ENCODE measurements at regions not wholly inside any gene's neighbourhood (a gene's known extent, or its start where the extent isn't known, plus 50 kb on each side); places are given as distances from the start of the nearest gene placed in this dataset.

GRCh38 chr5:42924226-42924625 is 112.5 kb upstream of the SELENOP start:
- Mint-ChIP-seq H3K9me3 (ENCODE audit: unreplicated experiment) (peaks cover 10% of the 10 kb centered on the region), H3K27me3 (ENCODE audit: low read depth, unreplicated experiment) (peaks cover 4% of the 10 kb centered on the region), H3K36me3 (ENCODE audit: low read depth, unreplicated experiment) (peaks cover 6% of the 10 kb centered on the region), H3K4me3 (ENCODE audit: unreplicated experiment) (no peak overlapping the region), H3K4me1 (ENCODE audit: low read depth, unreplicated experiment) (no peaks in the 10 kb centered on the region), H3K27ac (ENCODE audit: unreplicated experiment) (no peak overlapping the region)
- Histone ChIP-seq H3K9me3 (ENCODE audit: insufficient read depth, low read depth, low read length) (no peaks in the 10 kb centered on the region), H3K4me3 (ENCODE audit: insufficient read depth, low read depth, low read length) (no peak overlapping the region), H4K20me1 (ENCODE audit: insufficient read depth, low read length) (no peaks in the 10 kb centered on the region), H3K79me2 (ENCODE audit: insufficient read depth, low read length) (no peaks in the 10 kb centered on the region), H3K36me3 (ENCODE audit: insufficient read depth, low read length) (no peaks in the 10 kb centered on the region), H3K4me2 (ENCODE audit: low read length) (no peak overlapping the region), H3K9ac (ENCODE audit: low read length) (no peak overlapping the region), H3K4me1 (ENCODE audit: insufficient read depth, low read length) (no peaks in the 10 kb centered on the region), H3K27me3 (ENCODE audit: insufficient read depth, low read length) (no peaks in the 10 kb centered on the region), H2AFZ (ENCODE audit: low read depth, low read length) (no peak overlapping the region), H3K27ac (ENCODE audit: low read depth, low read length) (no peak overlapping the region)
- FAIRE-seq = no peak
- no peak for DNase-seq (ENCODE audit: low read depth)
- no peak for TF ChIP-seq CTCF (IDR thresholded peaks at IDR 0.05; ENCODE audit: insufficient read depth, low read depth, low read length)
- no peak for TF ChIP-seq EZH2 (IDR thresholded peaks at IDR 0.05; ENCODE audit: insufficient read depth, low read length)

GRCh38 chr5:42923710-42924109 is 112.0 kb upstream of the SELENOP start:
- no peaks in the 10 kb centered on the region for H4K20me1 ChIP-seq (ENCODE audit: insufficient read depth, low read length)
- FAIRE-seq = no peak
- Mint-ChIP-seq H3K4me3 (ENCODE audit: unreplicated experiment) (no peak overlapping the region), H3K36me3 (ENCODE audit: low read depth, unreplicated experiment) (peaks cover 6% of the 10 kb centered on the region), H3K9me3 (ENCODE audit: unreplicated experiment) (peaks cover 10% of the 10 kb centered on the region), H3K27ac (ENCODE audit: unreplicated experiment) (no peak overlapping the region), H3K27me3 (ENCODE audit: low read depth, unreplicated experiment) (peaks cover 4% of the 10 kb centered on the region), H3K4me1 (ENCODE audit: low read depth, unreplicated experiment) (no peaks in the 10 kb centered on the region)
- H3K9ac ChIP-seq (ENCODE audit: low read length) = no peak overlapping the region
- no peak overlapping the region for H3K4me2 ChIP-seq (ENCODE audit: low read length)
- no peaks in the 10 kb centered on the region for H3K4me1 ChIP-seq (ENCODE audit: insufficient read depth, low read length)
- H3K27me3 ChIP-seq (ENCODE audit: insufficient read depth, low read length) = no peaks in the 10 kb centered on the region
- no peaks in the 10 kb centered on the region for H3K79me2 ChIP-seq (ENCODE audit: insufficient read depth, low read length)
- no peak for DNase-seq (ENCODE audit: low read depth)
- H3K4me3 ChIP-seq (ENCODE audit: insufficient read depth, low read depth, low read length) = no peak overlapping the region
- no peak overlapping the region for H2AFZ ChIP-seq (ENCODE audit: low read depth, low read length)
- no peak for TF ChIP-seq CTCF (IDR thresholded peaks at IDR 0.05; ENCODE audit: insufficient read depth, low read depth, low read length)
- no peak for TF ChIP-seq EZH2 (IDR thresholded peaks at IDR 0.05; ENCODE audit: insufficient read depth, low read length)
- no peak overlapping the region for H3K27ac ChIP-seq (ENCODE audit: low read depth, low read length)
- no peaks in the 10 kb centered on the region for H3K9me3 ChIP-seq (ENCODE audit: insufficient read depth, low read depth, low read length)
- no peaks in the 10 kb centered on the region for H3K36me3 ChIP-seq (ENCODE audit: insufficient read depth, low read length)

- no peaks in the 10 kb centered on the region for H3K36me3 ChIP-seq (ENCODE audit: insufficient read depth, low read length)
- no peaks in the 10 kb centered on the region for H3K4me1 ChIP-seq (ENCODE audit: insufficient read depth, low read length)
- no peaks in the 10 kb centered on the region for H4K20me1 ChIP-seq (ENCODE audit: insufficient read depth, low read length)
- no peaks in the 10 kb centered on the region for H3K79me2 ChIP-seq (ENCODE audit: insufficient read depth, low read length)
- no peak overlapping the region for H3K27ac Mint-ChIP-seq (ENCODE audit: unreplicated experiment)
- no peak overlapping the region for H3K27ac ChIP-seq (ENCODE audit: low read depth, low read length)
- no peak for TF ChIP-seq EZH2 (IDR thresholded peaks at IDR 0.05; ENCODE audit: insufficient read depth, low read length)
- TF ChIP-seq CTCF (IDR thresholded peaks at IDR 0.05; ENCODE audit: insufficient read depth, low read depth, low read length) = no peak
- FAIRE-seq (no peak), DNase-seq (ENCODE audit: low read depth) (no peak)
- H2AFZ ChIP-seq (ENCODE audit: low read depth, low read length) = no peak overlapping the region
- H3K4me3 ChIP-seq (ENCODE audit: insufficient read depth, low read depth, low read length) = no peak overlapping the region
- H3K9me3 ChIP-seq (ENCODE audit: insufficient read depth, low read depth, low read length) = no peaks in the 10 kb centered on the region
- H3K27me3 ChIP-seq (ENCODE audit: insufficient read depth, low read length) = no peaks in the 10 kb centered on the region
- peaks cover 9% of the 10 kb centered on the region for H3K9me3 Mint-ChIP-seq (ENCODE audit: unreplicated experiment)
- H3K9ac ChIP-seq (ENCODE audit: low read length) = no peak overlapping the region
- H3K4me3 Mint-ChIP-seq (ENCODE audit: unreplicated experiment) = no peak overlapping the region
- H3K4me2 ChIP-seq (ENCODE audit: low read length) = no peak overlapping the region
- peaks cover 6% of the 10 kb centered on the region for H3K36me3 Mint-ChIP-seq (ENCODE audit: low read depth, unreplicated experiment)
- H3K27me3 Mint-ChIP-seq (ENCODE audit: low read depth, unreplicated experiment) = peaks cover 6% of the 10 kb centered on the region
- no peaks in the 10 kb centered on the region for H3K4me1 Mint-ChIP-seq (ENCODE audit: low read depth, unreplicated experiment)
Measured at GRCh38 chr5:42919600-42919999, 107.9 kb upstream of the SELENOP start.
